Pulmonary artery endothelial cell (primary cell): ENCODE measurements at regions not wholly inside any gene's neighbourhood (a gene's known extent, or its start where the extent isn't known, plus 50 kb on each side); places are given as distances from the start of the nearest gene placed in this dataset.

Experiments used
- DNase-seq: peaks from one replicate; pipeline ENCODE4 v3.0.0-alpha.2; 2011; ENCODE audit warnings: low read depth, low spot score

DNA sequence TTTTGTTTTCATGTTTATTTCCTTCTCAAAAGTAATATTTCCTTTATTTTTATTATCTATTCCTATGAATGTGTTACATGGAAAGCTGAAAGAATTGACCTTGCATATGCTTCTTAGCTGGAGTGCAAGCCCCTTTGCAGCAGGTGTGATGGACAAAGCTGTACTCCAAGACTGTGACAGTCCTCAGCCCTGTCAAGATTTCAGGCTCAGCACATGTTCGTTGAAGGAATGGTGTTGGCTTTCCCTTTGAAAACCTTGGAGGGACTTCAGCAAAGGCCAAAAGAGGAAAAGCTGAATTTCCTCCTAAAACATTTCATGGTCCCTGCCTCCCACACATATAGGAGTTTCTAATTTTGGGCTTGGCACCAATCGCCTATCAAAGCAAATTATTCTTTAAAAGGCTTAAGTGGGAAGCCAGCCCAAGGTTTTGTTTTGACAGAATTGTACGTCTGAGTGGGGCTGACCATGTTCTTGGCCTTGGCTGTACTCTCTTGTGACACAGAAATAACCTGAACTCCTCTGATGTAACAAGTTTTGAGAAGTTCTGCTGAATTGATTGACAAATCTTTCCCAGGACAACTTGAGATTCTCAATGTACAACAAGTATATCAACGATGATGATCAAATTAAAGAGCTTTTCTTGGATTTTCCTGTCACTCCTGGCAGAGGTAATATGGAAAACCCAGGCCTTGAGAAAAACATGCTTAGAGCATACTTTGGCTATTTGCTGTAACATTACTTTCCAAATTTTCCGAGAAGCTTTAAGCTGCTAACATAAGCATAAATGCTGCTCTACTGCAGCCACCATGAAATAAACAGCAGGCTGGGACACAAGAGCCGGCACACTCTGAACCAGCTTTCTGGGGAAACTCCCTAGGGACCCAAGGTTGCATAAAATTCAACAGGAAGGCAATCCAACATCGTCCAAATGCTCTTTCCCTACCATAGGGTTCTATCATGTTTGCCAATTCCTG, 135.7 kb upstream of the ZNF648 start:
- no peak for DNase-seq

DNA sequence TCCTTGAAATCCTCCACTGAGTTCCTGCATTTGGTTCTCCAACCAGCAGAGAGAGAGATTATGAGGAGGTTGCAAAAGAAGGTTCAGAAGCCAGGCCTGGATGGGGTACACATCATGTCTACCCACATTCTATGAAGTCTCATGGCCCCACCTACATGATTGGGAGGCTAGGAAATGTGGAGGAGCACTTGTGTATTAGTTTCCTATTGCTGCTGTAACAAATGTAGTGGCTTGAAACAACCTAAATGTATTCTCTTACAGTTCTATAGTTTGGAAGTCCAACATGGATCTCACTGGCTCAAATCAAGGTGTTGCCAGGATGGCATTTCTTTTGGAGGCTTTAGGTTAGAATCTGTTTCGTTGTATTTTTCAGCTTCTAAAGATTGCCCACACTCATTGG, 134.2 kb upstream of the ZNF648 start:
- no peak for DNase-seq

DNA sequence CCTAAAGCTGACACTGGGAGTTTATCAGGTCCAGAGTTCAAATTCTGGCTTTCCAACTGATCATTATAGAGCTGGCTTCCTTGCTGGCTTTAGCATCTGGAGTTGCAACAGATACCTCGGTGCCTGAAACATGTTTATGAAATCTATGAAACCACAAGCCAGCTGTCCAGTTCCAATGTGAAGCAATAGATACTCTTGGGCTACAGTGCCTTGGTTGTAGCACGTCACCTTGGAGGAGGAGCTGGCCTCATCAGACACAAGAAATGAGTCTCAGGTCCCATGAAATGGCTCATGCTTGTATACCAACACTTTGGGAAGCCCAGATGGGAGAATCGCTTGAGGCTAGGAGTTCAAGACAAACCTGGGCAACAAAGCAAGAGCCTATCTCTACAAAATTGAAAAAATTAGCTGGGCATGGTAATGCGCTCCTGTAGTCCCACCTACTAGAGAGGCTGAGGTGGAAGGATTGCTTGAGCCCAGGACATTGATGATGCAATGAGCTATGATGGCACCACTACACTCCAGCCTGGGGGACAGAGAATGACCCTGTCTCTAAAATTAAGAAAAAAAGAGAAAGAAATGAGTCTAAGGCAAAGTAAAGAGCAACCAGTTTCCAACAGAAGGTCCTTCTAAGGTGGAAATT, 132.5 kb upstream of the ZNF648 start:
- no peak for DNase-seq

DNA sequence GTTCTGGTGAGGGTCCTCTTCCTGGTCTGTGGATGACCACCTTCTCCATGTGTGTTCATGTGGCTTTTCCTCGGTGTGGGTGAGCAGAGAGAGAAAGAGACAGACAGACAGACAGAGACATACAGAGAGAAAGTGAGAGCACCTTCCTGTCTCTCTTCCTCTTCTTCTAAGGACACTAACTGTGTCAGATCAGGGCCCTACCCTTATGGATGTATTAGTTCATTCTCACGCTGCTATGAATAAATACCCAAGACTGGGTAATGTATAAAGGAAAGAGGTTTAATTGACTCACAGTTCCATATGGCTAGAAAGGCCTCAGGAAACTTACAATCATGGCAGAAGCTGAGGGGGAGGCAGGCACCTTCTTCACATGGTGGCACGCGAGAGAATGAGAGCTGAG, 131.5 kb upstream of the ZNF648 start:
- DNase-seq: no peak

DNA sequence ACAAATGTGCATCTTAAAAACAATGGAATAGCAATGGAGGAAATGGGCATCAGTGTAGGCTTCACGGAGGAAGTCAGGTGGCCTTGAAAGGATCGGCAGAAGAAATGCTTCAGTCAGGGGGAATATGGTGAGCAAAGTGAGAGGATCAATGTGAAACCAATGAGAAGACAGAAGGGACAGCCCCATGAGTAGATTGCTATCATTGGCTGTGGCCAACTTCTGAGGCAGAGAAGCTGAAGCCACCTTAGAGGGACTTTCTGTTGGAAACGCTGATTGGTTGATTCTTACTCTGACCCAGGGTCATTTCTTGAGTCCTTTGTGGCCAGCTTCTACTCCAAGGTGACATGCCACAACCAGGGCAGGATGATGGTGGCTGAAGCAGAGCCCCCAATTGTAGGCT, 130.7 kb upstream of the ZNF648 start:
- no peak for DNase-seq

DNA sequence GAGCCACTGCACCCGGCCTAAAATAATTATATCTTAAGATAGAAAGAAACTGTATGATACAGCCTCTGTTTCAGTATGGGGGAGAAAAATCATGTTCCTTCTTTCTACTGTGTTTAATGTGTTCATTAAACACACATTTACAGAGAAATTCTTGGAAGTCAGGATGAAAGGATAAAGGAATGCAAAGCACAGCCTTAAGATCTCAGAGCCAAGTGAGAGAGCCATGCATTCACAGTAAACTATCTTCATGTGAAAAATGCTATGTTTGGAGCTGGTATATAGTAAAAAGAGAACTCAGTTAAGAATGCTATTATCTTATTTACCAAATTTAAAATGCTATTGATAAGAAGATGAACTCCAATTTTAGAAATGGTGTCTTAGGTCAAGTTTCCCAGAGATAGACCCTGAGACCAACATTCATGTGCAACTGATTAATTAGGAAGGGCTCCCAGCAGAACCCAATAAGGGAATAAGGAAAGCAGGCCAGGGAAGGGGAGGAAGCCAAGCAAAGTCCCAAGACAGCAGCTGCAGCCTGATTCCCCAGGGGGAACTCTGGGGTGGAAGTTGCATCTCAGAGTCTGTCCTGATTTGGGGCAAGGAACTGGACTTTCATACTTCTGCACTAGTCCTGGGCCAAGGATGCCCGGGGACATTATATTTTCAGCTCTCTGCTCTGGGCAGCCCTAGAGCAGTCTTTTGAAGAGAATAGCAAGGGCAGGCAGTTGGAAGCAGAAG, 130.0 kb upstream of the ZNF648 start:
- no peak for DNase-seq

DNA sequence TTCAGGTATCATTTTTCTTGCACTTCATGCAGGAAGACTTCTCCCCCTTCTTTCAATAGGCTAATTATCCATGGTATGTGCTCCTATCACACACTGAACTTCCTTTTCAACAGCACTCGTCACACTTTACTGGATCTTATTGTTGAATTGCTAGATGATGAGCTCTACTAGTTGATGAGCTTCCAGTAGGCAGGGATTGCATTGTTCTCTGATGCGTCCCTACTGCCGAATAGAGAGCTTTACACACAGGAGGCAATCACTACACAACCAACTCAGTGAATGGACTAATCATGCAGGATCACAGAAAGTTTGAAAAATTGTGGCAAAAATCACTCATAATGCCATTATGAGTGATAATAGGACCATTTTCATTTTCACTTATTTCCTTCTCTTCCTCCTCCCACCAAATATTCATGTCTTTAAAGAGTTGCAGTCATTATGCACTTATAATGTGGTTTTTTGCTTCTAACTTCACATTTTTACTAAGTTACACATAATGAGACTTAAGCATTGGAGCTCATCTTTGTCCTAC, 128.1 kb upstream of the ZNF648 start:
- DNase-seq: no peak

DNA sequence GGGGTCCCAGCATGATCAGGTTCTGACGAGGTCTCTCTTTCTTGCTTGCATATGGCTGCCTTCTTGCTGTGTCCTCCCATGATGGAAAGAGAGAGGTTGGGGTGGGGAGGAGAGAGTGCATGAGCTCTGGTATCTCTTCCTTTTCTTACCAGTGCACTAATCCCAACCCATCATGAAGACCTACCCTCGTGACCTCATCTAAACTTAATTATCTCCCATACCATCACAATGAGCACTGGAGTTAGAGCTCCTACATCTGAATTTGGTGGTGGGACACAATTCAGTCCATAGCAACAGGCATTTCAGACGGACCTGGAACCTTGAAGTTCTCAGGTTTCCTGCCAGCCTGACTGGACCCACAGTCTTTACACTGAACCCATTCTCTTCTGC, 125.2 kb upstream of the ZNF648 start:
- no peak for DNase-seq

DNA sequence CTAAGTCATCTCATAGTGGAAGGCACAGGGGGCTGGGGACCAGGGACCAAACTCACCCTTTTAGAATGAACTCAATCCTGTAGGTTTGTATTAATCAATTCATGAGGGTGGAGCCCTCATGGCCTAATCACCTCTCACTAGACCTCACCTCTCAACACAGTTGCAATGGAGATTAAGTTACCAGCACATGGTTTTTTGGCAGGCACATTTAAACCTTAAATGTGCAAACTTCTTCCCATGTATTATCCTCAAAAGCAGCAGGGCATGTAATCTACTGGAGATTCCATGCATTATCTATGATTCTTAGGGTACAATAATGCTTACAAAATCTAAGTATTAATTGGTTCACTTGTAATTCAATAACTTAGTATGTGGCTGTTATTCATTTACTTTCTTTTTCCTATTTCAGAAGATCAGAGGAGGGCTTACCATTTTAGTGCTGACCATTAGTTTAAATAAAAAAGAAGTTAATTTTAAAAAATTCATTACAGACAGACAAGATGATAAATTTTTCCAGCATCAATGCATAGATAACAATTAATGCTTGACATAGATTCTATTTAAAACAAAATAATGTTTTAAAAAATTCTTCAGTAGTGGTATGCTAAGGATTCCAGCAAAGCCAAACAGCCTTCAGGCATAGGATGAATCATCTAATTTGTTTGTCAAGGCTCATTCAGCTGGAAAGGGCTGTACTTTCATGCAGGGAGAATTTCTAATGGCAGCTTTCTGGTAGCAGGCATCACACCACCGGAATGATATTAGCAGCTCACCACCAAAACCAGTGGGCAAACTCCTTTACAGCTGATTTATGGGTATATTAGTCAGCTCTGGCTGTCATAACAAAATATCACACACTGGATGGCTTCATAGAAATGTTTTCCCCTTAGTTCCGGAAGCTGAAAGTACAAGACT, 124.6 kb upstream of the ZNF648 start:
- no peak for DNase-seq

DNA sequence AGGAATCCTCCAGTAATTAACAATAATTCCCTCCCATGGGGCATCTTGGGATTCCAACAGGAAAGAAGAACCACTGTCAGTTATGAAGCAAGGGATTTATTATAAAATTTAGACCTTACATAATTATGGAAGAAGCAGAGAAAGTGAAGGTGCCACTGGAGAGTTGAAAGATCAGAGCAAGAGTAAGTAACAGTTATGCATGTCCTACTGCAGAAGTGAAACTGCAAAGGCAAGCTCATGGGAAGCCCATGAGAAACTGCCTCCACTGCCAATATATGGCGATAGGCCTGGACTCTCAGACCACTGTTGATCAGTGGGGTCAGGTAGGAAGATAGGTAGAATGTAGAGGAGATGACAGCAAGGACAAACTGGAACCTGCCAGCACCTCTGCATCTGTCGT, 123.6 kb upstream of the ZNF648 start:
- no peak for DNase-seq

DNA sequence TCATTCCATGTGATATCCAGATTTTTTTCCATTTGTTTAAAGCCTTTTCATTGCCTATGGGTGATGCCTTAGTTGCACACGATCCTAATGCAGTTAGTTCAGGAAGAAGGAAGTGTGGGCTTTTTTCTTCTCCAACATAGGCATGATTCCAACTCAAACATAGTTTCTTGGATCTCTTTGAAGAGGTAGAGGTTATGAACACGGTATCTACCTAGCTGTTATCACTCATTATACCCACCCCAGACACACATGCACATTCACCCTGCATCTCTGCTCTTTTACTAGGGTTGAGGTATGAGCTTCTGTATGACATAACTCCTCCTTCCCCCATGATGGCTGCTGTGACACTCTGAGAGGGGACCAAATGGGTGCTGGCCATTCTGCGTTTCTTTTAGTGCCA, 122.1 kb upstream of the ZNF648 start:
- no peak for DNase-seq

DNA sequence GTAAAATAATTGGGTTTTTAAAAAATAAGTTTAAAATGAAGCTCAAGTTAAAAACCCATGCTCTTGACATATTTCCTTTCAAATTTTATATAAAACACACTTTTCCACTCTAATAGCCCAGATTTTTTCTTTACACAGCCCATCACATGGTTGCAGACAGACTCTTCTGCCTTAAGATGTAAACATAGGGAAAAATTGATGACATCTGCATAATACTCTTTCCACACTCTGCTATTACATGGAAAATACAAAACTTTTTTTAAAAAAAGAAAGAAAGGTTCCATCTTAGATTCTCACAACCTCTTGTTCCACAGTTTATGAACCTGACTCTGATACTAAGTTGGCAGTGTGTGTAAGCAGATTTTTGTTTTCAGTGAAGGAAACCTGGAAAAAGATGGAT, 120.8 kb upstream of the ZNF648 start:
- DNase-seq: no peak

DNA sequence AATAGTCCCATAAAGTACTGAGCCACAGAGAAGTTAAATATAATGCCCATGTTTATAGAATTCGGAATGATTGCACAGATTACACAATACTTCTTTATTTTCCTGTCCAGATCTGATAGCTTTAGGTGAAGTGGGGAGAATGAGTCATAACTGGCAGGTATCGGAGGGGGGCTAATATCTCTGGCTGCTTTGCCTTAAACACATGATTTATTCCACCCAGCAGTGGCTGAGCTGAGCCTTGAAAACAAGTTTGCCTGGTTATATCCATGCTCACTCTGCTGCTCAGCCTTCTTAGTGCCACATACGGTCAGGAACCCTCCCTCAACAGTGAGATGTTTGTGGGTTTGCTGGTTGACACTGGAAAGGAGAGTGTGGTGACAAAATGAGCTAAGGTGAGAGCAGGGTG, 119.7 kb upstream of the ZNF648 start:
- DNase-seq: no peak

DNA sequence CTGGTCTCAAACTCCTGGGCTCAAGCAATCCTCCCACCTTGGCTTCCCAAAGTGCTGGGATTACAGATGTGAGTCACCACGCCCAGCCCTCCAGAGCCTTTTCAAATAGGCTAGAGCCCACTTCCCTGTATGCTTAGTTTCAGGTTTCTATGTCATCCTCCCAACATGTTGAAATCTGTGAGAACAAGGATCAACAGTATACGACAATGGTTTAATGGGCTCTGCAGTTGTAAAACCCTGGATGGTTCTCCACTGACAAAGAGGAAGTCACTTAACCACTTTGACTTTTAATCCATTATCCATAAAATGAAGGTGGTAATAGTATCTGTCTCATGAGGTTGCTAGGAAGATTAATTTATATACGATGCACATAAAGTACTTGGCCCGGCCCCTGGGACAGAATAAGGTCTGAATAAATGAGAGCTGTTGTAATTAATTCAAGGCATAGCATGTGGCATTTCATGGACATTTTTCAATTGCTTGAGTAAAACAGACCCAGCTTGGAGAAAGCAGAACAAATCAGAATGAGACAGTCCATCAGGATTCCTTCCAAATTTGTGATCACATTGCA, 113.9 kb upstream of the ZNF648 start:
- no peak for DNase-seq

DNA sequence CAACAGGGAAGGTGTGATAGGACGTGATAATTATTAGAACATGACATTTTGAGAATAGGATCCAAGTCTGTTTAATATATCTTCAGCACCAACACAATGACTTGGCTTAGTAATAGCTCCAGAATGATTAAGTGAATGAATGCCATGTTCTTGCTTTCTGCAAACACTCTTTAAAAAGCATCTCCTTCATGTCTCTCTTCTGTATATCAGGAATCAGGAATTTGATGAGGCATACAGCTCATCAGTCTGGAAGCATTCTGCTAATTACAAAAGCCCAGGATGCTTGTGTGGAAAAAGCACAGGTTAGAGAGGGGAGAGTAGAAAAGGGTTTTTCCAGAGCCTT, 113.0 kb upstream of the ZNF648 start:
- DNase-seq: no peak

DNA sequence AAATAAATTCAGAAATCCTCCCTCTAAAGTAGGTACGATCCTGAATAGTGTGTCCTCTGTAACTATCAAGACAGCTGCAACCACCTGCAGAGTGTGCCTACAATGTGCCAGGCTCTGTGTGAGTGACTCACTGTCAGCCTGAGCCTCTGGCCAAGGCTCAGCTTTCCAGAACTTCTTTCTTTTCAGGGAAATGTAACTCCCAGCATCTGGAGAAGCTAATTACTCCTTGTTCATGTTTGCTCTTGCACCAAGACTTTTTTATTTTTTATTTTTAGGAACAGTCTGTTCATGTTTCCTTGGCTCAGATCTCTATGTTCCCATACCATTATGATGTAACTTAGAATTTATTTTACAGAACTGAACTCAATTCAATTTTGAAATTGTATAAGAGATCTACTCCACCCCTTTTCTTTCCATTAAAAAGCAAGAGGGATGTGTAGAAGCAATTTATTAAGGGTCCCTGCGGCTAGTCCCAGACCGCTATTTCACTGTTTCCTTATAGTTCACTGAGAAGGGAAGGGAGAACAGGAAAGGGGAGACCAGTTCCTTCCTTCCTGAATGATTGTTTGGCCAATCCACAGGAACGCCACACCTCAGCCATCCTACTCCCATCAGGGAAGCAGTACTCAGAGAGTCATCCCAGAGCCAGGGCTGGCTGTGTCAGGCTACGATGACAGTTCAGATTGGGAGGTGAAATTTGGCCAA, 112.4 kb upstream of the ZNF648 start:
- DNase-seq: no peak

DNA sequence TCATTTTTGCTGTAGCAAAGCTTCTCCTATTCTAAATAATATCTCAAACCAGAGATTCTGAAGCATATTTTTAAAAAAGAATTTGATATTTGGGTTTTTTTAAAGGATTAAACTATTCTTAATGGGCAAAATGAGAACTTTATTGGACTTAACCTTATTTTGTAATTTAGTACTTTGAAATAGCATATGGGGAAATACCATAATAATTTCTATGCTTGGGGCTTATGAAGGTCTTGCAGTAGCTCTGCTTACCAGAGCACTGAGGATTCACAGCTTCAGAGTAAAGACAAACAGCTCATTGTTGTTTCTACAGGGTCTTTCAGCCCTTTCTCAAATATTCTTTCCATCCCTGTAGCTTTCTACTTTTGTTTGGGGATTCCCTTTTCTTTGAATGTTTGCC, 111.2 kb upstream of the ZNF648 start:
- no peak for DNase-seq

DNA sequence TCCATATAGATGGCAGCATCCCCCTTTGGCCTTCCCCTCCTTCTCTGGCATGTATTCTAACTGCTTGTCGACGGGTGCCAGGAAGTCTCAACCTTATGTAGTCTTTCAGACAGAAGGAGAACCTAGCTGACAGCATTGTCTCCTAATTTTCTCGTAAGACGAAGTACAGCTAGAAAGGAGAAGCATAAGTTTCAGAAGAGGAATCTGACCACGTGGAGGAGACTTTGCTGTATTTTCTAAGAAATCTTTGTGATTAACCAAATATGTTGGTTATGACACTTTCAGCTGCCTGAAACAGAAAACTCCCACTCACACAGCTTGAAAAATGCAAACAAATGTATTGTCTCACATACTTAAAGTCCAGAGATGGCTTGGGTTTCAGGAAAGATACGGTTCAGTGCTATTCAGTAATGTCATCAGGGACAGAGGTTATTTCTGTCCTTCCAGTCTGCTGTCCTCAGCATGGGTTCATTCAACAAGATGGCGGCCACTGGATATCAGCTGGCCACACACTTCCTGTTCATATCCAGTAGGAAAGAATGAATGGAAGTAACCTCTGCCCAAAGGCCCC, 109.5 kb upstream of the ZNF648 start:
- no peak for DNase-seq

DNA sequence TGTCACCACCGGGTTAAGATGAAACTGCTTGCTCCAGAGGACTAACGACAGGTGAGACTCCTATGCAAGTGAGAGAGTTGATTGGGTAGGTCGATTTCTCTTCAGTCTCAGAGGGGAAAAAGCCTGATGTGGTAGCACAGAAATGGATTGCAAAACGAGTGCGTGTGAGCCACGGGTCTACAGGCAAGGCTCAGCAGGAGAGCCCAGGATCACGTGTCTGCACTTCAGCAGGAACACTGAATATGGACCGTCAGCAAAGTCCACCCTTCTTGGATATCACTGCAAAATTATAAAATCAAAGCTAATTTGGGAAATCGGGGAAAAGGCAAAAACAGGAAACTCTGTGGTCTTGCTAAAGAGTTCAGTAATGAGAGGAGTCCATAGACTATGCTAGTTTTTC, 107.7 kb upstream of the ZNF648 start:
- DNase-seq: no peak

DNA sequence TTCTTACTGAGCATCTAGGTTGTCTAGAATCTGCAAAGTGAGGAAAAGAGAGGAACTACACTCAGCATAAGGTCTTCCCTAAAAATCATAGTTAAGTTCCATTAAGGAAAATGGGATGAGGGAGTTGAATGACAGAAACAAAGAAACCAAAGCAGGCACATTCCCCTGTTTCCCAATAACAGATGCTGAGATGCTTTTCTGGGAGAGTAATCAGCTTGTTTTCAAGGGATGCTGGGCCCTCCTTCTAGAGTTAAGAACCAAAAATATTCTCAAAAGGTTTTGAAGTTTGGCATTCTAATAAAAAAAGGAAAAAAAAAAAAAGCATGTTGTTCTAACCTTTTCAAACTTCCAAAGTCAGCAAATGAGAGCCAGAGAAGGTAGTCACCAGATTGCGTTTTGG, 105.2 kb upstream of the ZNF648 start:
- DNase-seq: no peak
